GM18526 (cell line): ENCODE measurements at regions not wholly inside any gene's neighbourhood (a gene's known extent, or its start where the extent isn't known, plus 50 kb on each side); places are given as distances from the start of the nearest gene placed in this dataset.

Experiments used
- POLR2A ChIP-seq: IDR thresholded peaks from 3 replicates; pipeline ENCODE4 v1.6.1; 2011; ENCODE audit not compliant: insufficient read length; ENCODE audit errors: extremely low read depth

GRCh38 chr16:86966777-86967176 lies 350.4 kb downstream of the C16orf95 start:
- TF ChIP-seq POLR2A: no peak

GRCh38 chr16:86968866-86969265 lies 348.3 kb downstream of the C16orf95 start:
- TF ChIP-seq POLR2A: no peak

GRCh38 chr16:86969716-86970115 lies 347.5 kb downstream of the C16orf95 start:
- TF ChIP-seq POLR2A: no peak

GRCh38 chr16:86970279-86970678 lies 346.9 kb downstream of the C16orf95 start:
- no peak for TF ChIP-seq POLR2A

- no peak for TF ChIP-seq POLR2A
Observed at GRCh38 chr16:86970726-86971125, 346.5 kb downstream of the C16orf95 start.

- TF ChIP-seq POLR2A: no peak
Observed at GRCh38 chr16:86971251-86971650, 345.9 kb downstream of the C16orf95 start.

- no peak for TF ChIP-seq POLR2A
Observed at GRCh38 chr16:86974120-86974519, 343.1 kb downstream of the C16orf95 start.

GRCh38 chr16:86975445-86975844 lies 341.7 kb downstream of the C16orf95 start:
- no peak for TF ChIP-seq POLR2A

GRCh38 chr16:86977076-86977676 lies 340.0 kb downstream of the C16orf95 start:
- TF ChIP-seq POLR2A: no peak

GRCh38 chr16:86978445-86979030 lies 338.7 kb downstream of the C16orf95 start:
- TF ChIP-seq POLR2A: no peak

- no peak for TF ChIP-seq POLR2A
Observed at GRCh38 chr16:86979061-86979460, 338.1 kb downstream of the C16orf95 start.

- no peak for TF ChIP-seq POLR2A
Observed at GRCh38 chr16:86979984-86980553, 337.1 kb downstream of the C16orf95 start.

GRCh38 chr16:86980644-86981043 lies 336.5 kb downstream of the C16orf95 start:
- TF ChIP-seq POLR2A: no peak

- no peak for TF ChIP-seq POLR2A
Observed at GRCh38 chr16:86982347-86982596, 334.9 kb downstream of the C16orf95 start.

GRCh38 chr16:86982912-86983311 lies 334.3 kb downstream of the C16orf95 start:
- no peak for TF ChIP-seq POLR2A

GRCh38 chr16:86983621-86984020 lies 333.6 kb downstream of the C16orf95 start:
- TF ChIP-seq POLR2A: no peak

- no peak for TF ChIP-seq POLR2A
Observed at GRCh38 chr16:86984343-86984742, 332.8 kb downstream of the C16orf95 start.
